ENCODE measurements at regions not wholly inside any gene's neighbourhood (a gene's known extent, or its start where the extent isn't known, plus 50 kb on each side); places are given as distances from the start of the nearest gene placed in this dataset.

DNA sequence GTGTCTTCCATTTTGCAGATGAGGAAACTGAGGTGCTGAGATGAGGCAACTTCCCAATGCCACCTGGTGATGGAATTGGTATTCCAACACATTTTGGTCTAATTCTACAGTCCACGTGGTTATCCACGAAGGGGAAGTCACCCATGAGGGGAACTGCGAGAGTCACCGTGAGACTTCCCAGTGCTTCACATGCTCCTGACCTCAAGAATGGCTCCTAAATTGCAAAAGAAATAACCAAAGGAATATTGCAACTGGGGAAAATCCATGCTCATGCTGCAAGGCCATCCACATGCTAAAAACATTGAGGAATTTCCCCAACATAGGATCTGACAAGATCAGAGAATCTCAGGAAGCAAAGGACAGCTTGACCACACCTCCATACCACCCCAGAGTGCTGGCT lies 153.9 kb downstream of the HS3ST3B1 start:
- TF ChIP-seq RAD21 (CRISPR knock-in tag; conservative IDR thresholded peaks at IDR 0.05 in 1 of 2, IDR thresholded peaks at IDR 0.05 in 1 of 2) (no peak), EP300 (IDR thresholded peaks at IDR 0.05; ENCODE audit: low read length) (no peak), HBP1 (CRISPR knock-in tag; IDR thresholded peaks at IDR 0.05) (no peak), TEAD4 (IDR thresholded peaks at IDR 0.05; ENCODE audit: low read length) (no peak), TEAD4 (CRISPR knock-in tag; IDR thresholded peaks at IDR 0.05; ENCODE audit: borderline replicate concordance) (no peak), SMARCA4 (IDR thresholded peaks at IDR 0.05) (no peak), MCM5 (IDR thresholded peaks at IDR 0.05; ENCODE audit: low read depth) (no peak), ZNF274 (IDR thresholded peaks at IDR 0.05; ENCODE audit: borderline replicate concordance, low read depth, low read length) (no peak), NR1H2 (CRISPR knock-in tag; IDR thresholded peaks at IDR 0.05) (no peak), HNRNPH1 (optimal IDR thresholded peaks at IDR 0.05; ENCODE audit: low read depth, low read length) (no peak), TSHZ1 (CRISPR knock-in tag; IDR thresholded peaks at IDR 0.05) (no peak), ZNF354B (CRISPR knock-in tag; IDR thresholded peaks at IDR 0.05) (no peak)
- TF ChIP-seq, protein P1, sequence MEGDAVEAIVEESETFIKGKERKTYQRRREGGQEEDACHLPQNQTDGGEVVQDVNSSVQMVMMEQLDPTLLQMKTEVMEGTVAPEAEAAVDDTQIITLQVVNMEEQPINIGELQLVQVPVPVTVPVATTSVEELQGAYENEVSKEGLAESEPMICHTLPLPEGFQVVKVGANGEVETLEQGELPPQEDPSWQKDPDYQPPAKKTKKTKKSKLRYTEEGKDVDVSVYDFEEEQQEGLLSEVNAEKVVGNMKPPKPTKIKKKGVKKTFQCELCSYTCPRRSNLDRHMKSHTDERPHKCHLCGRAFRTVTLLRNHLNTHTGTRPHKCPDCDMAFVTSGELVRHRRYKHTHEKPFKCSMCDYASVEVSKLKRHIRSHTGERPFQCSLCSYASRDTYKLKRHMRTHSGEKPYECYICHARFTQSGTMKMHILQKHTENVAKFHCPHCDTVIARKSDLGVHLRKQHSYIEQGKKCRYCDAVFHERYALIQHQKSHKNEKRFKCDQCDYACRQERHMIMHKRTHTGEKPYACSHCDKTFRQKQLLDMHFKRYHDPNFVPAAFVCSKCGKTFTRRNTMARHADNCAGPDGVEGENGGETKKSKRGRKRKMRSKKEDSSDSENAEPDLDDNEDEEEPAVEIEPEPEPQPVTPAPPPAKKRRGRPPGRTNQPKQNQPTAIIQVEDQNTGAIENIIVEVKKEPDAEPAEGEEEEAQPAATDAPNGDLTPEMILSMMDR (IDR thresholded peaks at IDR 0.05 in 2 of 3, conservative IDR thresholded peaks at IDR 0.05 in 1 of 3; ENCODE audit: insufficient read depth in 2 of 3, low read depth in 1 of 3, low read length in 3 of 3) = no peak
